Large intestine (tissue), 3 donors: ENCODE measurements at regions not wholly inside any gene's neighbourhood (a gene's known extent, or its start where the extent isn't known, plus 50 kb on each side); places are given as distances from the start of the nearest gene placed in this dataset.
A peak's percentile ranks its signal among the peaks of the same experiment; 100 is the strongest.
"Not testable (repeated sequence)": the region's sequence is repeated elsewhere in the genome, so short reads cannot be mapped to it uniquely, and the experiment has no call there.

ENCODE experiments used
- DNase-seq, 2 donors: peaks; one replicate each; pipeline versions ENCODE4 v3.0.0 to v3.0.0-alpha.2; 2013
- H3K27ac ChIP-seq: one replicate; pipeline ENCODE4 v1.5.1; 2013; ENCODE audit warnings: low read length
- H3K27me3 ChIP-seq: 2 replicates; pipeline ENCODE4 v1.6.1; 2013; ENCODE audit warnings: low read length; ENCODE audit not compliant: control insufficient read depth, insufficient read depth
- H3K36me3 ChIP-seq: 2 replicates; pipeline ENCODE4 v1.6.1; 2013; ENCODE audit warnings: low read length; ENCODE audit not compliant: control insufficient read depth, insufficient read depth
- H3K4me1 ChIP-seq: one replicate; pipeline ENCODE4 v1.6.1; 2013; ENCODE audit warnings: low read length; ENCODE audit not compliant: control insufficient read depth, insufficient read depth
- H3K4me3 ChIP-seq: one replicate; pipeline ENCODE4 v1.5.1; 2013; ENCODE audit warnings: low read length
- H3K9me3 ChIP-seq: one replicate; pipeline ENCODE4 v1.6.1; 2013; ENCODE audit warnings: mild to moderate bottlenecking, low read depth, low read length, moderate library complexity; ENCODE audit not compliant: control insufficient read depth
- WGBS: methylation state at CpG from one replicate; pipeline ENCODE4 v1.1.5; 2013; ENCODE audit warnings: low lambda C conversion rate; ENCODE audit not compliant: insufficient coverage; 5-methylcytosine and 5-hydroxymethylcytosine counted together

- not testable (repeated sequence) for H3K36me3 ChIP-seq, H3K27me3 ChIP-seq, H3K9me3 ChIP-seq, H3K27ac ChIP-seq, H3K4me1 ChIP-seq, DNase-seq, H3K4me3 ChIP-seq
- WGBS, result no CpG with 5 or more reads among the region's 5 CpGs
These were observed 173.9 kb downstream of the TJP1 start for GRCh38 chr15:29648415-29648814.

- H3K9me3 ChIP-seq, result no peaks in the 10 kb centered on the region
- H3K4me3 ChIP-seq, result no peak overlapping the region
- H3K27me3 ChIP-seq, result no peaks in the 10 kb centered on the region
- no peaks in the 10 kb centered on the region for H3K36me3 ChIP-seq
- no CpG with 5 or more reads among the region's 3 CpGs for WGBS
- no peak for DNase-seq
- H3K4me1 ChIP-seq, result no peaks in the 10 kb centered on the region
- no peak overlapping the region for H3K27ac ChIP-seq
These were observed 176.4 kb downstream of the TJP1 start for GRCh38 chr15:29645841-29646240.

GRCh38 chr15:29644361-29644760 lies 177.9 kb downstream of the TJP1 start:
- not testable (repeated sequence) for H3K27me3 ChIP-seq, H3K9me3 ChIP-seq, H3K27ac ChIP-seq, H3K4me3 ChIP-seq, DNase-seq, H3K4me1 ChIP-seq, H3K36me3 ChIP-seq
- WGBS, result 83% methylated on average over 2 of the region's 12 CpGs

- H3K27me3 ChIP-seq, result no peaks in the 10 kb centered on the region
- WGBS, result no CpG with 5 or more reads among the region's 4 CpGs
These were observed 183.5 kb downstream of the TJP1 start for GRCh38 chr15:29638781-29639180.

GRCh38 chr15:29638011-29638410 lies 184.3 kb downstream of the TJP1 start:
- no peak overlapping the region for H3K4me3 ChIP-seq
- WGBS, result no CpG with 5 or more reads among the region's 3 CpGs
- no peak overlapping the region for H3K27ac ChIP-seq
- no peaks in the 10 kb centered on the region for H3K9me3 ChIP-seq
- H3K27me3 ChIP-seq, result peaks cover 2% of the 10 kb centered on the region
- no peak for DNase-seq
- H3K36me3 ChIP-seq, result no peaks in the 10 kb centered on the region
- no peaks in the 10 kb centered on the region for H3K4me1 ChIP-seq

More at GRCh38 chr15:29638781-29639180, 183.5 kb downstream of the TJP1 start:
- Histone ChIP-seq H3K9me3 (no peaks in the 10 kb centered on the region), H3K4me3 (no peak overlapping the region), H3K4me1 (no peaks in the 10 kb centered on the region), H3K36me3 (no peaks in the 10 kb centered on the region), H3K27ac (no peak overlapping the region)
- DNase-seq, result no peak

GRCh38 chr15:29637555-29637954 lies 184.7 kb downstream of the TJP1 start:
- Histone ChIP-seq H3K36me3 (no peaks in the 10 kb centered on the region), H3K4me3 (no peak overlapping the region), H3K9me3 (no peaks in the 10 kb centered on the region), H3K4me1 (no peaks in the 10 kb centered on the region), H3K27ac (no peak overlapping the region), H3K27me3 (peaks cover 4% of the 10 kb centered on the region)
- no CpG with 5 or more reads among the region's 7 CpGs for WGBS
- DNase-seq, result no peak

GRCh38 chr15:29636921-29637320 lies 185.3 kb downstream of the TJP1 start:
- no peak overlapping the region for H3K4me3 ChIP-seq
- no peaks in the 10 kb centered on the region for H3K9me3 ChIP-seq
- no peak overlapping the region for H3K27ac ChIP-seq

GRCh38 chr15:29636140-29636539 lies 186.1 kb downstream of the TJP1 start:
- peak; percentile 45 to 68 for DNase-seq
- Histone ChIP-seq H3K4me1 (no peaks in the 10 kb centered on the region), H3K9me3 (no peaks in the 10 kb centered on the region), H3K4me3 (no peak overlapping the region), H3K27me3 (peaks cover 6% of the 10 kb centered on the region), H3K36me3 (no peaks in the 10 kb centered on the region), H3K27ac (no peak overlapping the region)
- WGBS, result no CpG with 5 or more reads among the region's 13 CpGs

More at GRCh38 chr15:29636921-29637320, 185.3 kb downstream of the TJP1 start:
- DNase-seq, result no peak
- Histone ChIP-seq H3K36me3 (no peaks in the 10 kb centered on the region), H3K27me3 (peaks cover 4% of the 10 kb centered on the region), H3K4me1 (no peaks in the 10 kb centered on the region)

GRCh38 chr15:29635513-29636098 lies 186.7 kb downstream of the TJP1 start:
- no peak for DNase-seq
- peaks cover 6% of the 10 kb centered on the region for H3K27me3 ChIP-seq
- no peaks in the 10 kb centered on the region for H3K9me3 ChIP-seq
- WGBS, result no CpG with 5 or more reads among the region's 9 CpGs
- H3K27ac ChIP-seq, result no peak overlapping the region
- H3K36me3 ChIP-seq, result no peaks in the 10 kb centered on the region
- H3K4me3 ChIP-seq, result no peak overlapping the region
- no peaks in the 10 kb centered on the region for H3K4me1 ChIP-seq

- H3K27ac ChIP-seq, result no peak overlapping the region
- no peak for DNase-seq
- H3K9me3 ChIP-seq, result no peaks in the 10 kb centered on the region
- no peak overlapping the region for H3K4me3 ChIP-seq
- no peaks in the 10 kb centered on the region for H3K4me1 ChIP-seq
- H3K36me3 ChIP-seq, result no peaks in the 10 kb centered on the region
- no CpG with 5 or more reads among the region's 7 CpGs for WGBS
- H3K27me3 ChIP-seq, result peaks cover 6% of the 10 kb centered on the region
These were observed 188.3 kb downstream of the TJP1 start for GRCh38 chr15:29633971-29634370.

- Histone ChIP-seq H3K4me3 (no peak overlapping the region), H3K27me3 (peaks cover 6% of the 10 kb centered on the region), H3K27ac (no peak overlapping the region), H3K9me3 (no peaks in the 10 kb centered on the region), H3K4me1 (no peaks in the 10 kb centered on the region), H3K36me3 (no peaks in the 10 kb centered on the region)
- no CpG with 5 or more reads among the region's 8 CpGs for WGBS
- no peak for DNase-seq
These were observed 189.4 kb downstream of the TJP1 start for GRCh38 chr15:29632671-29633406.
